ENCODE measurements at regions not wholly inside any gene's neighbourhood (a gene's known extent, or its start where the extent isn't known, plus 50 kb on each side); places are given as distances from the start of the nearest gene placed in this dataset.

DNA sequence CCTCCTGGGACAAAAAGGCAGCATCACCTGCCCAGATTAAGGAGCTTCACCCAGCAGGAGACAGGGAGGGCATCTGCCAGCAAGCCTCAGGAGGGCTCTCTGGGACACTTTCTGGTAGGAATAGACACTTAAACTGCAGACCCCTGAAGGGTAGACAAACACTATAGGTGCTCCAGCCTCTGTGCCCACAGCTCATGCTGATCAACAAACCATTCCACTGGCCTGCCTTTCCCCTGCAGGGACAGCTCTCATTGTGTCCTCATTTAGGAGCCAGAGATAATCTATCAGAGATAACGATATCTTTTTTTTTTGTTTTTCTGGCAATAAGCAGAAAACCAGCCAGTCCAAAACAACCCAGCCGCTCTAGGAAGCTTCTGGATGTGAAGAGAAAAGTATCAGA, 251.8 kb upstream of the CCDC196 start:
- no peak for TF ChIP-seq CTCF (IDR thresholded peaks at IDR 0.05)
- no peak for TF ChIP-seq POLR2AphosphoS5 (IDR thresholded peaks at IDR 0.05)
